ENCODE measurements at regions not wholly inside any gene's neighbourhood (a gene's known extent, or its start where the extent isn't known, plus 50 kb on each side); places are given as distances from the start of the nearest gene placed in this dataset.

GRCh38 chr4:1464581-1465171, 58.4 kb upstream of the NKX1-1 start:
- DNase-seq (ENCODE audit: low read depth in 2 of 2), result no peak

- no peak for DNase-seq (ENCODE audit: low read depth in 2 of 2)
These were observed 57.8 kb upstream of the NKX1-1 start for GRCh38 chr4:1463927-1464540.

- no peak for DNase-seq (ENCODE audit: low read depth in 2 of 2)
These were observed 57.1 kb upstream of the NKX1-1 start for GRCh38 chr4:1463088-1463926.

- DNase-seq (ENCODE audit: low read depth in 2 of 2), result no peak
These were observed 56.5 kb upstream of the NKX1-1 start for GRCh38 chr4:1462768-1463075.

- no peak for DNase-seq (ENCODE audit: low read depth in 2 of 2)
These were observed 55.9 kb upstream of the NKX1-1 start for GRCh38 chr4:1462009-1462767.

- DNase-seq (ENCODE audit: low read depth in 2 of 2), result no peak
These were observed 55.0 kb upstream of the NKX1-1 start for GRCh38 chr4:1460967-1461868.

- DNase-seq (ENCODE audit: low read depth in 2 of 2), result no peak
These were observed 53.7 kb upstream of the NKX1-1 start for GRCh38 chr4:1459722-1460511.

GRCh38 chr4:1459081-1459721, 53.0 kb upstream of the NKX1-1 start:
- no peak for DNase-seq (ENCODE audit: low read depth in 2 of 2)

GRCh38 chr4:1458581-1458980, 52.3 kb upstream of the NKX1-1 start:
- DNase-seq (ENCODE audit: low read depth in 2 of 2), result no peak
